K562 (cell line): ENCODE measurements at regions not wholly inside any gene's neighbourhood (a gene's known extent, or its start where the extent isn't known, plus 50 kb on each side); places are given as distances from the start of the nearest gene placed in this dataset.

ENCODE experiments used
- CBFA2T2 ChIP-seq: fragments of 450-650 bp; conservative IDR thresholded peaks from 2 replicates; pipeline ENCODE4 v1.6.1; 2017; ENCODE audit warnings: mild to moderate bottlenecking
- CEBPG ChIP-seq, 3 experiments: fragments of 200-800 bp in 1 of 3; sonication (Bioruptor generic) in 1 of 3; sonication (generic) in 1 of 3; formaldehyde crosslinking in 1 of 3; IDR thresholded peaks in 2 of 3; conservative IDR thresholded peaks in 1 of 3; 2 replicates each; pipeline versions ENCODE4 v1.6.1 to v1.8.0; 2016 to 2022; ENCODE audit warnings: missing compliant biosample characterization in 2 of 3, missing genetic modification characterization in 2 of 3, mild to moderate bottlenecking in 1 of 3, missing genetic modification reagents in 1 of 3
- CXXC5 ChIP-seq: fragments of 250-450 bp; sonication (Bioruptor Pico); IDR thresholded peaks from 2 replicates; pipeline ENCODE4 v1.8.0; 2022; ENCODE audit warnings: inconsistent platforms, mild to moderate bottlenecking, moderate library complexity
- FOSL1 ChIP-seq: fragments of 200-800 bp; sonication (Bioruptor generic); conservative IDR thresholded peaks from 2 replicates; pipeline ENCODE4 v1.6.1; 2016; ENCODE audit warnings: missing genetic modification characterization, missing compliant biosample characterization
- FOXK2 ChIP-seq, 2 experiments: fragments of 450-650 bp; IDR thresholded peaks in 1 of 2; conservative IDR thresholded peaks in 1 of 2; 2 replicates each; pipeline ENCODE4 v1.6.1; 2016; ENCODE audit warnings: low read depth in 2 of 2, mild to moderate bottlenecking in 1 of 2
- FOXP1 ChIP-seq: sonication (generic); formaldehyde crosslinking; IDR thresholded peaks from 2 replicates; pipeline ENCODE4 v1.8.0; 2022; ENCODE audit warnings: mild to moderate bottlenecking, missing genetic modification reagents
- HDAC1 ChIP-seq, 2 experiments: fragments of 450-650 bp; IDR thresholded peaks; 2 replicates each; pipeline ENCODE4 v1.6.1; 2016 to 2017; ENCODE audit warnings: inconsistent platforms in 1 of 2, mild to moderate bottlenecking in 1 of 2, moderate library complexity in 1 of 2
- HNRNPL ChIP-seq: fragments of 200-400 bp; formaldehyde crosslinking; IDR thresholded peaks from 2 replicates; pipeline ENCODE4 v1.6.1; 2017; ENCODE audit warnings: low read depth, mild to moderate bottlenecking, low read length
- HSF4 ChIP-seq: fragments of 250-450 bp; sonication (Bioruptor Pico); IDR thresholded peaks from 2 replicates; pipeline ENCODE4 v2.1.2; 2022; ENCODE audit warnings: mild to moderate bottlenecking, moderate library complexity, borderline replicate concordance
- MAX ChIP-seq: sonication (generic); formaldehyde crosslinking; IDR thresholded peaks from 2 replicates; pipeline ENCODE4 v1.9.0; 2022; ENCODE audit warnings: mild to moderate bottlenecking, missing genetic modification reagents
- MTA2 ChIP-seq: fragments of 450-650 bp; IDR thresholded peaks from 2 replicates; pipeline ENCODE4 v1.6.1; 2016; ENCODE audit warnings: low read depth
- NBN ChIP-seq: fragments of 450-650 bp; IDR thresholded peaks from 2 replicates; pipeline ENCODE4 v1.6.1; 2016; ENCODE audit warnings: low read depth, mild to moderate bottlenecking
- NFRKB ChIP-seq: fragments of 450-650 bp; IDR thresholded peaks from 2 replicates; pipeline ENCODE4 v1.6.1; 2016; ENCODE audit warnings: low read depth
- RAD51 ChIP-seq: fragments of 450-650 bp; IDR thresholded peaks from 2 replicates; pipeline ENCODE4 v1.7.1; 2016; ENCODE audit warnings: low read depth, mild to moderate bottlenecking, borderline replicate concordance
- XRCC5 ChIP-seq: fragments of 200-400 bp; formaldehyde crosslinking; IDR thresholded peaks from 2 replicates; pipeline ENCODE4 v1.6.1; 2017; ENCODE audit warnings: low read depth, mild to moderate bottlenecking, low read length
- YBX1 ChIP-seq: fragments of 450-650 bp; IDR thresholded peaks from 2 replicates; pipeline ENCODE4 v1.7.1; 2016; ENCODE audit warnings: mild to moderate bottlenecking
- ZBTB11 ChIP-seq, 3 experiments: fragments of 200-800 bp in 1 of 3; fragments of 250-450 bp in 1 of 3; fragments of 450-650 bp in 1 of 3; sonication (Bioruptor Pico) in 1 of 3; sonication (Bioruptor generic) in 1 of 3; formaldehyde crosslinking in 1 of 3; IDR thresholded peaks; 2 replicates each; pipeline versions ENCODE4 v1.6.1 to v1.8.0; 2016 to 2022; ENCODE audit warnings: mild to moderate bottlenecking in 2 of 3, missing genetic modification characterization in 2 of 3, missing compliant biosample characterization in 1 of 3, moderate library complexity in 1 of 3
- ZFP30 ChIP-seq: fragments of 250-450 bp; sonication (Bioruptor Pico); IDR thresholded peaks from 2 replicates; pipeline ENCODE4 v1.8.0; 2022; ENCODE audit warnings: moderate library complexity, mild to moderate bottlenecking, inconsistent platforms, borderline replicate concordance
- ZNF175 ChIP-seq: fragments of 200-800 bp; sonication (Bioruptor generic); IDR thresholded peaks from 2 replicates; pipeline ENCODE4 v1.6.1; 2016; ENCODE audit warnings: low read depth, mild to moderate bottlenecking, missing genetic modification characterization, missing compliant biosample characterization
- ZNF263 ChIP-seq: sonication (generic); formaldehyde crosslinking; IDR thresholded peaks from 2 replicates; pipeline ENCODE4 v1.8.0; 2022; ENCODE audit warnings: mild to moderate bottlenecking, missing genetic modification reagents, borderline replicate concordance

- TF ChIP-seq ZBTB11 (CRISPR knock-in tag; IDR thresholded peaks at IDR 0.05) (peak in 1 of 3 experiments; percentile 55; a peak in 1 of 6 replicates), ZNF263 (CRISPR knock-in tag) (0 out of 2 replicates have a peak, but pooled peaks have one; percentile 4), CXXC5 (CRISPR knock-in tag) (peak; percentile 90), NBN (peak; percentile 85; the same call in 1 of the 2 replicates), MAX (CRISPR knock-in tag) (peak; percentile 61; the same call in 1 of the 2 replicates), XRCC5 (peak; percentile 53), FOXP1 (CRISPR knock-in tag) (no peak; the same call in 1 of the 2 replicates), CBFA2T2 (peak; percentile 87), CEBPG (CRISPR knock-in tag; IDR thresholded peaks at IDR 0.05) (no peak; the same call in 1 of the 2 replicates), CEBPG (tag; conservative IDR thresholded peaks at IDR 0.05 in 1 of 2, IDR thresholded peaks at IDR 0.05 in 1 of 2) (no peak), MTA2 (peak; percentile 90), HSF4 (no peak), ZNF175 (CRISPR knock-in tag) (peak; percentile 26; the same call in 1 of the 2 replicates), YBX1 (no peak), ZFP30 (CRISPR knock-in tag) (no peak), RAD51 (peak; percentile 70), FOXK2 (conservative IDR thresholded peaks at IDR 0.05 in 1 of 2, IDR thresholded peaks at IDR 0.05 in 1 of 2; ENCODE audit: low read depth in 2 of 2) (peak in 1 of 2 experiments; percentile 13; a peak in 1 of 4 replicates), HNRNPL (no peak; the same call in 1 of the 2 replicates), NFRKB (peak; percentile 42; the same call in 1 of the 2 replicates), HDAC1 (IDR thresholded peaks at IDR 0.05) (peak in 1 of 2 experiments; percentile 85; a peak in 2 of 4 replicates), FOSL1 (tag) (peak; percentile 35; the same call in 1 of the 2 replicates)
Observed at GRCh38 chr16:85554114-85554888, 58.8 kb upstream of the GSE1 start (continued).
